GM21737 (cell line): ENCODE measurements at regions not wholly inside any gene's neighbourhood (a gene's known extent, or its start where the extent isn't known, plus 50 kb on each side); places are given as distances from the start of the nearest gene placed in this dataset.
"Not testable (repeated sequence)": the region's sequence is repeated elsewhere in the genome, so short reads cannot be mapped to it uniquely, and the experiment has no call there.

Experiments
- ATAC-seq: cut with Tn5 transposase; IDR thresholded peaks from one replicate; pipeline ENCODE4 v1.9.1; 2021; ENCODE audit warnings: mild to moderate bottlenecking, moderate library complexity; ENCODE audit not compliant: unreplicated experiment

DNA sequence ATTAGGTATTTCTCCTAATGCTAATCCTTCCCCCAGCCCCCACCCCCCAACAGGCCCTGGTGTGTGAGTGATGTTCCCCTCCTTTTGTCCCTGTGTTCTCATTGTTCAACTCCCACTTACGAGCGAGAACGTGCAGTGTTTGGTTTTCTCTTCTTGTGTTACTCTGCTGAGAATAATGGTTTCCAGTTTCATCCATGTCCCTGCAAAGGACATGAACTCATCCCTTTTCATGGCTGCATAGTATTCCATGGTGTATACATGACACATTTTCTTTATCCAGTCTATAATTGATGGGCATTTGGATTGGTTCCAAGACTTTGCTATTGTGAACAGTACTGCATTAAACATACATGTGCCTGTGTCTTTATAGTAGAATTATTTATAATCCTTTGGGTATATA, 138.9 kb upstream of the TMEM229A start:
- ATAC-seq, result not testable (repeated sequence)

DNA sequence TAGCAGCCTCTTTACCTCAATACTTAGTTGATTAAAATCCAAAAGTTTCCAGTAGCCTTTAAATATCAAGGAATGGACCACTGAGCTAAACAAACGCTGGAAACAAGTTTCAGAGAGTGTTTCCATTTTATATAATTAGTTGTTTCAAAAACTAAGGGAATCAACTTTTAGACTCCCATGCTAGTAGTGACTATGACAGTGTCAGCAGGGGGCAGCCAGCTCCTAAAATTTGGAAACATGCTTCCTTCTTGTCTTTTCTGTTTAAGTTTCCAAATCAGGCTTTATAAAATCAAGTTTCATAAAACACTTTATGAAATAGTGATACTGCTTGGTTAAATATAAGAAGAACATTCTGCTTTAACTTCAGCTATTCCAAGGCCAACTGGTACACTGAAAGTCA, 138.2 kb upstream of the TMEM229A start:
- no peak for ATAC-seq

- no peak for ATAC-seq
Observed at GRCh38 chr7:124168616-124169015, 135.7 kb upstream of the TMEM229A start.

DNA sequence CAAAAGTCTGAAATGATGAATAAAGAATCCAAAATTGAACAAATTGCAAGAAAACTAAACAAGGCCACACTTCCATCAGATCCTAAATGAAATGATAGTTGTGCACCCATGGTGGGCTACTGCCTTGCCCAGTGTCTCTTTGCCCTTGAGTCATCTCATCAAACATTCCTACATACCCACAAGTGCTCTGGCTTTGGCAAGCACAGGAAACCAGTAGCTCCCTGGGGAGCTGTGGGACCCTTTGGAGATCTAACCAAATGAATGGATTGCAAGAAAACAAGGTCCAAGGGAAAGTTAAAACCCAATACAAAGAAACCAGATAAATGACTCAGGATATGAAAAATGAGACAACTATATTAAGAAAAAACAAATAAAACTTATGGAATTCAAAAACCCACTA, 129.8 kb upstream of the TMEM229A start:
- ATAC-seq, result no peak

GRCh38 chr7:124155432-124156022, 122.7 kb upstream of the TMEM229A start:
- ATAC-seq, result no peak

DNA sequence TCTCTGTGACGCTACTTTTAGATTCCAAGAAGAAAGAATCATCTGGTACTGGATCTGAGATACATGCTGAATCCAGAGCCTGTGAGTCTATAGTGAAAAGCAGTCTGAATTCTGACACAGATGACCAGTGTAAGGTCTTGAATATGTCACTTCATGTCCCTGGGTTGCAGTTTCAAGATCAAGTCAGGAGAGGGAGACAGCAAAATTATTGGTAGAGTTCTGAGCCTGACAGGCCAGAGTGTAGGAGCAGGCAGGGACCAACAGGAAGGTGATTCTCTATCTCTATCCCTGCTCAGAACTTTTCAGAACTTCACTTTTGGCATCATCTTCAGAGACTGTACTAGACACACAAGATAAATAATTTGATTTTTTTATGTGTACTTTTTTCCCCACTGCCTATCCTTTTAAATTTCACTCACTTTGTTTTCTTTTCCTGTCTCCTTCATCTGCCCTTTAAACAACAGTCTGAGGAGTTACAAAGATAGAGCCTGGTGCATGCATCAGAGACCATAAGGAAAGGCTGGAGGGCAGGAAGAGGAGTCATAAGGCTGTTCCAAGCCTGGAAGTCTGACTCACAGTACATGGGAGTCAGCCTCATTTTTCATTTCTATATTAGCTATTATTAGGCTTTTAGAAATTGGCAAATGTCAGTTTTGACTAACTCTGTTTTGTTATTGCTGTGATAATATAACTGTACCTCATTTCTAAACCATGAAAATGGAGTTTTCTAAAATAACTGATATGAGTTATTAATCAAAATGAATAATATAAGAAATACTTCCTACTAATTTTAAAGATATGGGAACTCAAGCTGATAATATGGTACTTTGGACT, 120.2 kb upstream of the TMEM229A start:
- ATAC-seq, result no peak

GRCh38 chr7:124137664-124138063, 104.8 kb upstream of the TMEM229A start:
- ATAC-seq, result no peak

GRCh38 chr7:124124201-124124600, 91.3 kb upstream of the TMEM229A start:
- ATAC-seq, result no peak

DNA sequence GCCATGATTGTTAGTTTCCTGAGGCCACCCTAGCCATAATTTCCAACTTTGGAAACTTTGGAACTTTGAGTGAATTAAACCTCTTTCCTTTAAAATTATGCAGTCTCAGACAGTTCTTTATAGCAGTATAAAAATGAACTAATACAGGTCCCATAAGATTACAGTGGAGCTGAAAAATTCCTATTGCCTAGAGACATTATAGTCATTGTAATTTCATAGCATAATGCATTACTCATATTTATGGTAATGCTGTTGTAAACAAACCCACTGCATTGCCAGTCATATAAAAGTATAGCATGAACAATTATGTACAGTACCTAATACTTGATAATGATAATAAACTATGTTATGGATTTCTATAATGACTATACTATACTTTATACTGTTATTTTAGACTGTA, 88.0 kb upstream of the TMEM229A start:
- ATAC-seq, result no peak

DNA sequence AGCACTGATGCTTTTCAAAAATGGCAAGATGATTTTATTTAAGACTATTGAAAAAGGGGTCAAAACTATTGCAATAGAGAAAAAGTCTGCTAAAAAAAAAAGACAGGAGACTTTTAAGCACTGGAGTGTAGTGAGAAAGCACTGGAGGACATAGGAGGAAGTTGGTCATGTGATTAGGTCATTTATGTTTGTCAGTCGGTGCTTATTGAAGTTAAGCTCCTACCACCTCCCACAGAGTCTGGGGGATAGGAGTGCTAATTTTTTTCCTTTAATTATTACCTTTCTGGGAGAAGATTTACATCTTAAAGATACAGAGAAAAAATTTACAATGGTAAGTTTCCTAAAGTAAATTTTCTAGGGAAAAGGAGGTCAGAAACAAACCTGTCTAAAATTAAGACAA, 80.2 kb upstream of the TMEM229A start:
- ATAC-seq, result no peak

DNA sequence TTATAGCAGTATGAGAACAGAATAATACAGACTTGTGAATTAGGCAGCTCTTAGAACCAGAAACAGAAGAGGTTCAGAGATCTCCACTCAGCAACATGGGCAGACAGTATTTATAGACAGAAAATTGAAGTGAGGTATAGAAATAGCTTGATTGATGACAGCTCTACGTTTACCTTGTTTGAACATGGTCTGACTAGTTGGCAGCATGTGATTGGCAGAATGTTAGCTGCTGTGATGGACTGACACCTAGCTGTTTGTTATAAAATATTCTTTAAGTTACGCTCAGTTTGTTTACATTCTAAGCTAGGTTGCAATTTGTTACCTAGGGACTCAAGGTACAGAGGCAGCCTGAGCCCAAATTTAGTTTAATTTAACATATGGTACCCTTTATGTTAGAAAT, 73.7 kb upstream of the TMEM229A start:
- ATAC-seq, result no peak

- ATAC-seq, result no peak
Observed at GRCh38 chr7:124101173-124101768, 68.4 kb upstream of the TMEM229A start.

DNA sequence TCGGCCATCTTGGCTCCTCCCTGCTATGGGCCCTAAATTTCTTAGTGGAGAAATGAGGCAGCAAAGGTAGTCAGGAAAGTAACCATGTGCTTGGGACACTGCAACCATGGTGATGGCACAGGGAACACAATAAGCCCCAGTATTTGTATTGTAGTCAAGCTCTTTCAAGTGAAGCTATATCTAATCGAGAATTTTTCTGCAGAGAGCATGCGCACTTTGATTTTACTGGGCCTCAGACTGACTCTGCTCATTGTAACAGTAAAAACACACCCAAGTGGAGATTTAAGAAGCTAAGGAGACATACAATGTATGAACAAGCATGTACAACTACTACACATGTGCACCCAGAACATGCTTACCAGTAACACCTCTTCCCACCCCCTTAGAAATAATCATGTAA, 67.3 kb upstream of the TMEM229A start:
- no peak for ATAC-seq

DNA sequence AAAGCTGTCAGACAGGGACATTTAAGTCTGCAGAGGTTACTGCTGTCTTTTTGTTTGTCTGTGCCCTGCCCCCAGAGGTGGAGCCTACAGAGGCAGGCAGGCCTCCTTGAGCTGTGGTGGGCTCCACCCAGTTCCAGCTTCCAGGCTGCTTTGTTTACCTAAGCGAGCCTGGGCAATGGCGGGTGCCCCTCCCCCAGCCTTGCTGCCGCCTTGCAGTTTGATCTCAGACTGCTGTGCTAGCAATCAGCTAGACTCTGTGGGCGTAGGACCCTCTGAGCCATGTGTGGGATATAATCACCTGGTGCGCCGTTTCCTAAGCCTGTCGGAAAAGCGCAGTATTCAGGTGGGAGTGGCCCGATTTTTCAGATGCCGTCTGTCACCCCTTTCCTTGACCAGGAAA, 66.7 kb upstream of the TMEM229A start:
- ATAC-seq, result not testable (repeated sequence)

DNA sequence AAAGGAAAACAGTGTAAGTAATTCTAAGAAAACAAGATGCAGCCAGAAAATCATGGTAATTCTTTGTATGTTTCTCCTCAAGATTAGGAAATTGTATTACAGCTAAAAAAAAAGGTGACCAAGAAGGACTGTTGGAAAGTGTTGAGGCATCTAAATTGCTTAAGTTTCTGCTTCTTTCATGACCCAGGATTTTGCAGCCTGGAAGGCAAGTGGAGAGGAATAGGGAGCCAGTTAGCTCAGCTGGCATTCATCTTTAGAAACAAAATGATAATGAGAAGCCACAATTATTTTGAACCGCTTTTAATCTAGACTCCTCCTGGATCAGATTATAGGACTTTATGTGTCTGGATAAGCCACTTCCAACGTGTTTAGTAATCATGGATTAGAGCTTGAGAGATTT, 56.8 kb upstream of the TMEM229A start:
- no peak for ATAC-seq

- no peak for ATAC-seq
Observed at GRCh38 chr7:124088590-124088989, 55.7 kb upstream of the TMEM229A start.

DNA sequence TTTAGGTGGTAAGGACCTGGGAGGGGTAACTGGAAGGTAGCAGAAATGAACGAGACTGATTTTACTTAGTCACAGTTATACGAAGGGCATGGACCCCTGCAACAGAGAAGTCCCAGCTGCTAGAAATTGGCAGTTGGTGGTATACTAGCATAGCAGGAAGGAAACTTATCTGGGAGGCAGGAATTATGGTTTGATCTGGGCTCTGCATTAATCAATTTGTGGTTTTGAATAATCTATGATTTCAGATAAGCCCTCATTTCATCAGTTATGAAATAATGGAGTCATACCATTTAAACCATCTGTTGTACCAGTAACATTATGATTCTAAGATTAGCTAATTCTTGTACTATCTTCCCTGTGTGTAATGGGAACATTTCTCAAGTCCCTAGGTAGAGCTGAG, 54.0 kb upstream of the TMEM229A start:
- no peak for ATAC-seq

DNA sequence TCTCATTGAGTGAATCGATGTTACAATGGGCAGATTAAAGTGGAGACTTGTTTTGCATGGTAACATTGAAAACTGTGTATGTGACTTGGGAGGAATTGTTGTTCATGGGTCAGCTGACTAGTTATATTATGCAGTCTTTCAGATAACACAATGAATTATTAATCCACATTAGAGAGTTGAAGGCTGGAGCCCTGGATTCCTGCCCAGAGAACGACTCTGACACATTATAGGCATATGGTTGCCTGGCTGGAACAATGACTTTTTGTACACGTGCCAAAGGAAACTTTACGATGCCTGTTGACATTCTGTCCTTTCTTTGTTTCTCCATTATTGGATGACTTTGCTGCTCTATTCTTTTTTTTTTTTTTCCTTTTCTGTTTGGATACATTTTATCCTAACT, 52.3 kb upstream of the TMEM229A start:
- no peak for ATAC-seq

DNA sequence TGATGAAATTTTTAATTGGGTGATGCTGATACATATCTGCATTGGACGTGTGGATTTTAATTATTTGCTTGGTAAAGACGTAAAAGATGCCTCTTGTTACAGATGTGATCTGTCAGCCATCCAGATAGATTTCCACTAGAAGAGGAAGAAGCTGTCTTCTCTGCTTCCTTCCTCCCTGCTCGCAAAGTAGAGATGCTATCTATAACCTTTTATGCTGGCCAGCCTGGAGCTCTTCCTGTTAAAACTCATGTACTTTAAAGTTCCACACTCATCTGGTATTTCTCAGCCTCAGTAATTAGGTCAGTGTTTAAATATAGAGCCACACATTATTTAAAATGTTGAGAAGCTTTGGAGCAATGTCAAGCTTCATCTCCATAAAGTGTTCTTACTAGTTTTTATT, 51.2 kb upstream of the TMEM229A start:
- ATAC-seq, result no peak
